ENCODE measurements at regions not wholly inside any gene's neighbourhood (a gene's known extent, or its start where the extent isn't known, plus 50 kb on each side); places are given as distances from the start of the nearest gene placed in this dataset.

- TF ChIP-seq CTCF (IDR thresholded peaks at IDR 0.05), result no peak
- no peak for TF ChIP-seq EZH2 (IDR thresholded peaks at IDR 0.05)
Measured at GRCh38 chr10:120691625-120692024, 159.5 kb upstream of the WDR11 start.
